SK-N-SH treated with all-trans-retinoic acid at 6 μM for 48 hours (cell line): ENCODE measurements at regions not wholly inside any gene's neighbourhood (a gene's known extent, or its start where the extent isn't known, plus 50 kb on each side); places are given as distances from the start of the nearest gene placed in this dataset.

Experiments used
- ATAC-seq: fragments of 200-7000 bp; cut with Tn5 transposase; 3 replicates; pipeline ENCODE4 v1.9.1; 2020; ENCODE audit warnings: mild to moderate bottlenecking, moderate library complexity
- ARNTL ChIP-seq: fragments of 450-650 bp; formaldehyde crosslinking; IDR thresholded peaks from 2 replicates; pipeline ENCODE4 v1.5.0; 2020; ENCODE audit warnings: low read depth, mild to moderate bottlenecking, moderate library complexity, borderline replicate concordance
- BACH2 ChIP-seq: fragments of 250-450 bp; sonication (Bioruptor Pico); IDR thresholded peaks from 2 replicates; pipeline ENCODE4 v1.9.0; 2021; ENCODE audit warnings: mild to moderate bottlenecking, borderline replicate concordance
- CREB5 ChIP-seq: fragments of 250-450 bp; sonication (Bioruptor Pico); IDR thresholded peaks from 2 replicates; pipeline ENCODE4 v1.5.1; 2020; ENCODE audit warnings: low read depth, mild to moderate bottlenecking, moderate library complexity
- CSDC2 ChIP-seq: fragments of 250-450 bp; sonication (Bioruptor Pico); IDR thresholded peaks from 2 replicates; pipeline ENCODE4 v1.5.0; 2020; ENCODE audit warnings: mild to moderate bottlenecking, moderate library complexity
- CSRNP3 ChIP-seq: fragments of 250-450 bp; sonication (Bioruptor Pico); IDR thresholded peaks from 2 replicates; pipeline ENCODE4 v1.5.1; 2021; ENCODE audit warnings: mild to moderate bottlenecking, moderate library complexity
- ESRRG ChIP-seq: fragments of 250-450 bp; sonication (Bioruptor Pico); IDR thresholded peaks from 2 replicates; pipeline ENCODE4 v1.6.1; 2021; ENCODE audit warnings: mild to moderate bottlenecking
- GLIS3 ChIP-seq: fragments of 250-450 bp; sonication (Bioruptor Pico); IDR thresholded peaks from 2 replicates; pipeline ENCODE4 v1.5.0; 2020; ENCODE audit warnings: mild to moderate bottlenecking, moderate library complexity
- ISL1 ChIP-seq: fragments of 250-450 bp; sonication (Bioruptor Pico); IDR thresholded peaks from 2 replicates; pipeline ENCODE4 v2.1.2; 2022; ENCODE audit warnings: mild to moderate bottlenecking, moderate library complexity
- PATZ1 ChIP-seq: fragments of 250-450 bp; sonication (Bioruptor Pico); IDR thresholded peaks from 2 replicates; pipeline ENCODE4 v1.8.0; 2020; ENCODE audit warnings: mild to moderate bottlenecking, moderate library complexity, borderline replicate concordance
- POU6F1 ChIP-seq: fragments of 250-450 bp; sonication (Bioruptor Pico); IDR thresholded peaks from 2 replicates; pipeline ENCODE4 v1.8.0; 2021; ENCODE audit warnings: low read depth, mild to moderate bottlenecking, moderate library complexity, borderline replicate concordance
- PPARA ChIP-seq: fragments of 250-450 bp; sonication (Bioruptor Pico); IDR thresholded peaks from 2 replicates; pipeline ENCODE4 v1.5.0; 2020; ENCODE audit warnings: mild to moderate bottlenecking, borderline replicate concordance
- RARB ChIP-seq: fragments of 250-450 bp; sonication (Bioruptor Pico); IDR thresholded peaks from 2 replicates; pipeline ENCODE4 v1.8.0; 2021; ENCODE audit warnings: mild to moderate bottlenecking, moderate library complexity
- TOX ChIP-seq: fragments of 250-450 bp; sonication (Bioruptor Pico); IDR thresholded peaks from 2 replicates; pipeline ENCODE4 v1.8.0; 2021; ENCODE audit warnings: mild to moderate bottlenecking, moderate library complexity, borderline replicate concordance
- TSHZ2 ChIP-seq: fragments of 250-450 bp; sonication (Bioruptor Pico); IDR thresholded peaks from 2 replicates; pipeline ENCODE4 v1.5.0; 2020; ENCODE audit warnings: mild to moderate bottlenecking, moderate library complexity
- ZC3H10 ChIP-seq: fragments of 250-450 bp; sonication (Bioruptor Pico); IDR thresholded peaks from 2 replicates; pipeline ENCODE4 v1.5.1; 2021; ENCODE audit warnings: mild to moderate bottlenecking, moderate library complexity
- ZFP3 ChIP-seq: fragments of 250-450 bp; sonication (Bioruptor Pico); IDR thresholded peaks from 2 replicates; pipeline ENCODE4 v1.5.0; 2020; ENCODE audit warnings: mild to moderate bottlenecking, moderate library complexity
- ZFP30 ChIP-seq: fragments of 450-650 bp; formaldehyde crosslinking; IDR thresholded peaks from 2 replicates; pipeline ENCODE4 v1.5.0; 2022; ENCODE audit warnings: mild to moderate bottlenecking, moderate library complexity
- ZNF70 ChIP-seq: fragments of 450-650 bp; formaldehyde crosslinking; IDR thresholded peaks from 2 replicates; pipeline ENCODE4 v1.5.0; 2020; ENCODE audit warnings: mild to moderate bottlenecking, moderate library complexity
- ZNF8 ChIP-seq: fragments of 450-650 bp; formaldehyde crosslinking; IDR thresholded peaks from 2 replicates; pipeline ENCODE4 v1.5.0; 2020; ENCODE audit warnings: mild to moderate bottlenecking, moderate library complexity

GRCh38 chr14:101241147-101241546 is 320.1 kb upstream of the DIO3 start:
- ATAC-seq: no peak
- TF ChIP-seq POU6F1 (CRISPR knock-in tag) (no peak), ZFP30 (no peak), GLIS3 (CRISPR knock-in tag) (no peak), ZNF70 (CRISPR knock-in tag) (no peak), RARB (CRISPR knock-in tag) (no peak)

- no peak for ATAC-seq
- TF ChIP-seq ESRRG (no peak), BACH2 (CRISPR knock-in tag) (no peak), ZFP3 (CRISPR knock-in tag) (no peak), ZNF8 (CRISPR knock-in tag) (no peak), TSHZ2 (CRISPR knock-in tag) (no peak), PPARA (CRISPR knock-in tag) (no peak), CSDC2 (CRISPR knock-in tag) (no peak), POU6F1 (CRISPR knock-in tag) (no peak)
These were observed 319.5 kb upstream of the DIO3 start for GRCh38 chr14:101241807-101242278.

- TF ChIP-seq ISL1 (no peak), ZNF70 (CRISPR knock-in tag) (no peak), ESRRG (no peak), CREB5 (CRISPR knock-in tag) (no peak), PATZ1 (no peak), GLIS3 (CRISPR knock-in tag) (no peak), ZC3H10 (CRISPR knock-in tag) (no peak)
- no peak for ATAC-seq
These were observed 318.6 kb upstream of the DIO3 start for GRCh38 chr14:101242442-101243385.

GRCh38 chr14:101243587-101244338 is 317.5 kb upstream of the DIO3 start:
- no peak for ATAC-seq
- TF ChIP-seq TOX (no peak), POU6F1 (CRISPR knock-in tag) (no peak), CSRNP3 (CRISPR knock-in tag) (no peak), ARNTL (no peak)
